Panc1 (cell line): ENCODE measurements at regions not wholly inside any gene's neighbourhood (a gene's known extent, or its start where the extent isn't known, plus 50 kb on each side); places are given as distances from the start of the nearest gene placed in this dataset.

Experiments used
- ATAC-seq: fragments of 200-7000 bp; cut with Tn5 transposase; 2 replicates; pipeline ENCODE4 v1.9.1; 2020; ENCODE audit warnings: mild to moderate bottlenecking, moderate library complexity
- BruUV-seq: library from RNA; stranded (reverse); fragments of 400-500 nt; replicated peaks from 2 replicates; lab custom pipeline; 2021; lab: Mats Ljungman, UMichigan
- CTCF ChIA-PET: fragments of 300-600 bp; sonication (Branson Sonifier 250); formaldehyde crosslinking; loops from one replicate; lab custom pipeline; 2022; ENCODE audit warnings: antibody characterized with exemption; lab: Charles Lee
- POLR2A ChIA-PET: fragments of 300-600 bp; sonication (Branson Sonifier 250); formaldehyde crosslinking; loops from one replicate; lab custom pipeline; 2022; ENCODE audit warnings: antibody characterized with exemption; lab: Charles Lee
- DNase-seq: peaks from one replicate; pipeline ENCODE4 v3.0.0-alpha.2; 2010; ENCODE audit warnings: low read depth, low spot score
- H3K27ac ChIP-seq: 2 replicates; pipeline ENCODE4 v1.5.1; 2011; ENCODE audit warnings: mild to moderate bottlenecking, low read length, inconsistent platforms
- H3K27me3 ChIP-seq: fragments of 200-500 bp; sonication (Bioruptor generic); 2 replicates; pipeline ENCODE4 v1.6.0; 2014; ENCODE audit warnings: low read length, inconsistent platforms; ENCODE audit not compliant: control insufficient read depth, insufficient read depth
- H3K36me3 ChIP-seq: fragments of 200-500 bp; sonication (Bioruptor generic); 2 replicates; pipeline ENCODE4 v1.5.1; 2014; ENCODE audit warnings: inconsistent platforms, mild to moderate bottlenecking, low read length, moderate library complexity; ENCODE audit not compliant: control insufficient read depth, insufficient read depth
- H3K4me1 ChIP-seq: 2 replicates; pipeline ENCODE4 v1.5.1; 2011; ENCODE audit warnings: inconsistent platforms, mild to moderate bottlenecking, low read length, moderate library complexity; ENCODE audit not compliant: control insufficient read depth, insufficient read depth
- H3K4me3 ChIP-seq, 2 experiments: 2 replicates each; pipeline ENCODE4 v1.5.1; 2011 to 2012; ENCODE audit warnings: low read depth in 2 of 2, low read length in 2 of 2, mild to moderate bottlenecking in 2 of 2, inconsistent platforms in 1 of 2, moderate library complexity in 1 of 2
- H3K9me3 ChIP-seq: fragments of 200-500 bp; sonication (Bioruptor generic); 2 replicates; pipeline ENCODE4 v1.5.1; 2014; ENCODE audit warnings: low read depth, mild to moderate bottlenecking, inconsistent platforms, low read length, moderate library complexity; ENCODE audit not compliant: control insufficient read depth, insufficient read depth
- POLR2AphosphoS5 ChIP-seq: IDR thresholded peaks from 2 replicates; pipeline ENCODE4 v1.6.1; 2012; ENCODE audit warnings: mild to moderate bottlenecking, low read depth, low read length, moderate library complexity
- SIN3A ChIP-seq: IDR thresholded peaks from 2 replicates; pipeline ENCODE4 v1.6.1; 2012; ENCODE audit warnings: low read depth, mild to moderate bottlenecking, low read length, moderate library complexity, borderline replicate concordance; ENCODE audit not compliant: insufficient read depth
- TCF7L2 ChIP-seq: IDR thresholded peaks from 2 replicates; pipeline ENCODE4 v1.6.1; 2011; ENCODE audit warnings: mild to moderate bottlenecking, low read depth, low read length, inconsistent platforms
- in situ Hi-C: cut with HindIII; loops from 2 replicates; pipeline ENCODE4 v1.10.0; 2016; ENCODE audit warnings: low sequenced_read_pairs, low pct_unique_long_range_greater_than_20kb
- intact Hi-C: fragments of 100-400 bp; cut with micrococcal nuclease; formaldehyde crosslinking; loops from one replicate; pipeline ENCODE4 v1.10.0; 2022; ENCODE audit not compliant: unreplicated experiment
- TF ChIP-seq, protein P1 (sequence below): fragments of 450-650 bp; IDR thresholded peaks from 2 replicates; pipeline ENCODE4 v1.5.1; 2017; ENCODE audit warnings: mild to moderate bottlenecking
- TF ChIP-seq, protein P2 (sequence below), 2 experiments: IDR thresholded peaks; 2 replicates each; pipeline ENCODE4 v1.6.1; 2011 to 2012; ENCODE audit warnings: low read depth in 2 of 2, control low read depth in 1 of 2, low read length in 1 of 2, mild to moderate bottlenecking in 1 of 2, moderate library complexity in 1 of 2; ENCODE audit not compliant: insufficient read depth in 1 of 2

DNA sequence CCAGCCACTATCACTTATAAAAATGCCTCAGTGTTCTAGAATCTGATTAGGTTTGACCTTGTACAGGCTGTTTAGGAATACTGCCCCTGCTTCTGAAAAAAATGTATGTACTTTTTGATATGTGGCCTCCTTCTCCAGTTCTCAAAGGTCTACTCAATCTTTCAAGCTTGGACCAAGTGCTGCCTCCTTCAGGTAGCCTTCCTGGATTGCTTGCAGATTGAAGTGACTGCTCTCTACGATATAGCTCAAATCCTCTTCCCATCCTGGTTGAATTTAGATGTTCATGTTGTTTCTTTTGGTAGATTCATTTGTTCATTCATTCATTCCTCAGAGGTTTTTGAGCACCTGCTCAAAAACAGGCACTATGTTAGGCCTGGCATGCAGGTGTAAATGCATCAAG is 77.2 kb upstream of the NPTX2 start:
- H3K27me3 ChIP-seq: no peaks in the 10 kb centered on the region
- CTCF ChIA-PET: no interaction called here
- no peak for ATAC-seq

DNA sequence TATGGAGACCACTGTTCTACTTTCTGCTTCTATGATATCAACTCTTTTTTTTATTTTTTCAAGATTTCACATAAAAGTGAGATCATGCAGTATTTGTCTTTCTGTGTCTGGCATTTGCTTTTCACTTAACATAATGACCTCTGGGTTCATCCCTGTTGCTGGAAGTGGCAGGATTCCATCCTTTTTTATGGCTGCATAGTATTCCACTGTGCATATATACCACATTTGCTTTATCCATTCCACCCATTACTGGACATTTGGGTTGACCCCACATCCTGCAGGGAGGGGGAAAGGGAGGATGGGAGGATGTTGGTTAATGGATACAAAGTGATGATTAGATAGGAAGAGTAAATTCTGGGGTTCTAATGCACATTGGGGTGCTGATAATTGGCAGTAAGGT is 80.3 kb upstream of the NPTX2 start:
- in situ Hi-C loops (no loop called here), intact Hi-C loops (no loop called here)
- H3K4me1 ChIP-seq: no peaks in the 10 kb centered on the region
- H3K27me3 ChIP-seq: 0 out of 2 replicates have a peak, but pooled peaks cover 2% of the 10 kb centered on the region
- CTCF ChIA-PET: no interaction called here
- H3K27ac ChIP-seq: no peak overlapping the region
- ATAC-seq (no peak), DNase-seq (no peak)
- no peaks in the 10 kb centered on the region for H3K36me3 ChIP-seq
- POLR2A ChIA-PET: interaction anchor here (0.7 kb wide), 1 partner anchor 86 kb away, joined by 3 read pairs; no protein-coding TSS in a partner anchor
- H3K4me3 ChIP-seq: no peak overlapping the region
- no peaks in the 10 kb centered on the region for H3K9me3 ChIP-seq
- TF ChIP-seq, protein P1, sequence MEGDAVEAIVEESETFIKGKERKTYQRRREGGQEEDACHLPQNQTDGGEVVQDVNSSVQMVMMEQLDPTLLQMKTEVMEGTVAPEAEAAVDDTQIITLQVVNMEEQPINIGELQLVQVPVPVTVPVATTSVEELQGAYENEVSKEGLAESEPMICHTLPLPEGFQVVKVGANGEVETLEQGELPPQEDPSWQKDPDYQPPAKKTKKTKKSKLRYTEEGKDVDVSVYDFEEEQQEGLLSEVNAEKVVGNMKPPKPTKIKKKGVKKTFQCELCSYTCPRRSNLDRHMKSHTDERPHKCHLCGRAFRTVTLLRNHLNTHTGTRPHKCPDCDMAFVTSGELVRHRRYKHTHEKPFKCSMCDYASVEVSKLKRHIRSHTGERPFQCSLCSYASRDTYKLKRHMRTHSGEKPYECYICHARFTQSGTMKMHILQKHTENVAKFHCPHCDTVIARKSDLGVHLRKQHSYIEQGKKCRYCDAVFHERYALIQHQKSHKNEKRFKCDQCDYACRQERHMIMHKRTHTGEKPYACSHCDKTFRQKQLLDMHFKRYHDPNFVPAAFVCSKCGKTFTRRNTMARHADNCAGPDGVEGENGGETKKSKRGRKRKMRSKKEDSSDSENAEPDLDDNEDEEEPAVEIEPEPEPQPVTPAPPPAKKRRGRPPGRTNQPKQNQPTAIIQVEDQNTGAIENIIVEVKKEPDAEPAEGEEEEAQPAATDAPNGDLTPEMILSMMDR: no peak
- TF ChIP-seq POLR2AphosphoS5 (no peak), SIN3A (no peak), TCF7L2 (no peak)
- TF ChIP-seq, protein P2, sequence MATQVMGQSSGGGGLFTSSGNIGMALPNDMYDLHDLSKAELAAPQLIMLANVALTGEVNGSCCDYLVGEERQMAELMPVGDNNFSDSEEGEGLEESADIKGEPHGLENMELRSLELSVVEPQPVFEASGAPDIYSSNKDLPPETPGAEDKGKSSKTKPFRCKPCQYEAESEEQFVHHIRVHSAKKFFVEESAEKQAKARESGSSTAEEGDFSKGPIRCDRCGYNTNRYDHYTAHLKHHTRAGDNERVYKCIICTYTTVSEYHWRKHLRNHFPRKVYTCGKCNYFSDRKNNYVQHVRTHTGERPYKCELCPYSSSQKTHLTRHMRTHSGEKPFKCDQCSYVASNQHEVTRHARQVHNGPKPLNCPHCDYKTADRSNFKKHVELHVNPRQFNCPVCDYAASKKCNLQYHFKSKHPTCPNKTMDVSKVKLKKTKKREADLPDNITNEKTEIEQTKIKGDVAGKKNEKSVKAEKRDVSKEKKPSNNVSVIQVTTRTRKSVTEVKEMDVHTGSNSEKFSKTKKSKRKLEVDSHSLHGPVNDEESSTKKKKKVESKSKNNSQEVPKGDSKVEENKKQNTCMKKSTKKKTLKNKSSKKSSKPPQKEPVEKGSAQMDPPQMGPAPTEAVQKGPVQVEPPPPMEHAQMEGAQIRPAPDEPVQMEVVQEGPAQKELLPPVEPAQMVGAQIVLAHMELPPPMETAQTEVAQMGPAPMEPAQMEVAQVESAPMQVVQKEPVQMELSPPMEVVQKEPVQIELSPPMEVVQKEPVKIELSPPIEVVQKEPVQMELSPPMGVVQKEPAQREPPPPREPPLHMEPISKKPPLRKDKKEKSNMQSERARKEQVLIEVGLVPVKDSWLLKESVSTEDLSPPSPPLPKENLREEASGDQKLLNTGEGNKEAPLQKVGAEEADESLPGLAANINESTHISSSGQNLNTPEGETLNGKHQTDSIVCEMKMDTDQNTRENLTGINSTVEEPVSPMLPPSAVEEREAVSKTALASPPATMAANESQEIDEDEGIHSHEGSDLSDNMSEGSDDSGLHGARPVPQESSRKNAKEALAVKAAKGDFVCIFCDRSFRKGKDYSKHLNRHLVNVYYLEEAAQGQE (IDR thresholded peaks at IDR 0.05; ENCODE audit: insufficient read depth in 1 of 2, low read depth in 2 of 2, low read length in 1 of 2): no peak
- BruUV-seq: no TSS peak

More for the DNA sequence above, 77.2 kb upstream of the NPTX2 start:
- in situ Hi-C loops: no loop called here
- Histone ChIP-seq H3K36me3 (no peaks in the 10 kb centered on the region), H3K4me3 (no peak overlapping the region), H3K4me1 (no peaks in the 10 kb centered on the region), H3K27ac (no peak overlapping the region), H3K9me3 (no peaks in the 10 kb centered on the region)
- POLR2A ChIA-PET: no interaction called here
- BruUV-seq: no TSS peak
- no peak for DNase-seq
- intact Hi-C loops: no loop called here
- TF ChIP-seq POLR2AphosphoS5 (no peak), TCF7L2 (no peak), SIN3A (no peak)
- TF ChIP-seq, protein P1: no peak
- TF ChIP-seq, protein P2 (IDR thresholded peaks at IDR 0.05; ENCODE audit: insufficient read depth in 1 of 2, low read depth in 2 of 2, low read length in 1 of 2): no peak
